ENCODE measurements at regions not wholly inside any gene's neighbourhood (a gene's known extent, or its start where the extent isn't known, plus 50 kb on each side); places are given as distances from the start of the nearest gene placed in this dataset.

DNA sequence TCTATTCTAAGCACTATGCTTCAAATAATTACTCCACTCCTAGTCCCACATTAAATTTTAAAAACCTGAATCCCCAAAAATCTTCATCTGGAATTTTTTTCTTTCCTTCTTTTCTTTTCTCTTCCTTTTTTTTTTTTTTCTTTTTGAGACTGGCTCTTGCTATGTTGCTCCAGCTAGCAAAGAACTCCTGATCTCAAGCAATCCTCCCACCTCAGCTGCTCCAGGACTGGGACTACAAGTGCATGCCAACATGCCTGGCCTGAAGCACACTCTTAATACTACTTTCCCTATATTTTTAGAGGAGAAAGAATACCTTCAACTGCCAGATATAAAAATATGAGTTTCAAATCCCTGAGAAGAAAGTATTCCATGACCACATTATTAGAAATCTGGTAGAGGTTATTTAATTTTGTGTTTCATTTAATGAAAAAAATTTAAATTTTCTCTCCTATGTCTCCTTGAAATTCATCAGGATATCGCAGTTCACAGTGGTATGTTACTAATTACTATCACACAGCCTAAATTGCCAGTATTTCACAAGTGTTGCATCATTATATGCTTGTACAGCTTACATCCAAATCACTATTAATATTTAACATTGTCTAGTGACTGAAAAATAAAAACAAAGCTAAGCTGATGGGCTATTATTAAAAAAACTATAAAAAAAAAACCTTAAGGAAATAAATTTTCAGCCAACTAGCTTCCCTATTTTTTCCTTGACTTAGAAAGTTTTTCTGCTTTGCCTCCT is 227.8 kb downstream of the NAF1 start:
- H3K36me3 ChIP-seq, result no peaks in the 10 kb centered on the region
- intact Hi-C loops (cut with DNase I), result no loop called here
- H3K27ac ChIP-seq, result no peak overlapping the region
- WGBS, 3 donors, result 76 to 83% (median 78%) methylated on average over 1 of the region's 1 CpG
- TF ChIP-seq POLR2A (IDR thresholded peaks at IDR 0.05), result no peak
- no peak for TF ChIP-seq EP300 (IDR thresholded peaks at IDR 0.05)
- no peak for TF ChIP-seq CTCF (IDR thresholded peaks at IDR 0.05)
- H3K4me1 ChIP-seq (ENCODE audit: insufficient read depth), result no peaks in the 10 kb centered on the region
- H3K27me3 ChIP-seq, result no peaks in the 10 kb centered on the region
- no peak overlapping the region for H3K4me3 ChIP-seq
- DNase-seq, result no peak
- H3K9me3 ChIP-seq, result no peaks in the 10 kb centered on the region

GRCh38 chr4:162935214-162935613 is 231.5 kb downstream of the NAF1 start:
- DNase-seq, result no peak
- H3K4me1 ChIP-seq (ENCODE audit: insufficient read depth), result no peaks in the 10 kb centered on the region
- H3K9me3 ChIP-seq, result no peaks in the 10 kb centered on the region
- no peak for TF ChIP-seq POLR2A (IDR thresholded peaks at IDR 0.05)
- TF ChIP-seq EP300 (IDR thresholded peaks at IDR 0.05), result no peak
- no peak for TF ChIP-seq CTCF (IDR thresholded peaks at IDR 0.05)
- no peaks in the 10 kb centered on the region for H3K27me3 ChIP-seq
- no peak overlapping the region for H3K27ac ChIP-seq
- no peak overlapping the region for H3K4me3 ChIP-seq
- H3K36me3 ChIP-seq, result no peaks in the 10 kb centered on the region
- intact Hi-C loops (cut with DNase I), result no loop called here
- 78 to 80% (median 79%) methylated on average over 6 of the region's 6 CpGs for WGBS, 3 donors

- H3K27me3 ChIP-seq, result no peaks in the 10 kb centered on the region
- no peaks in the 10 kb centered on the region for H3K9me3 ChIP-seq
- DNase-seq, result no peak
- WGBS, 3 donors, result 40 to 48% (median 42%) methylated on average over 4 of the region's 4 CpGs
- H3K36me3 ChIP-seq, result no peaks in the 10 kb centered on the region
- H3K4me3 ChIP-seq, result no peak overlapping the region
- H3K4me1 ChIP-seq (ENCODE audit: insufficient read depth), result no peaks in the 10 kb centered on the region
- intact Hi-C loops (cut with DNase I), result no loop called here
- TF ChIP-seq CTCF (IDR thresholded peaks at IDR 0.05), result no peak
- no peak overlapping the region for H3K27ac ChIP-seq
These were observed 235.4 kb downstream of the NAF1 start for GRCh38 chr4:162931286-162931685.

GRCh38 chr4:162921178-162921785 is 245.4 kb downstream of the NAF1 start:
- no peak overlapping the region for H3K27ac ChIP-seq
- no peaks in the 10 kb centered on the region for H3K9me3 ChIP-seq
- H3K27me3 ChIP-seq, result no peaks in the 10 kb centered on the region
- intact Hi-C loops (cut with DNase I), result no loop called here
- WGBS, 3 donors, result 56 to 69% (median 59%) methylated on average over 9 of the region's 9 CpGs
- no peaks in the 10 kb centered on the region for H3K4me1 ChIP-seq (ENCODE audit: insufficient read depth)
- TF ChIP-seq EP300 (IDR thresholded peaks at IDR 0.05) (no peak), POLR2A (IDR thresholded peaks at IDR 0.05) (no peak), CTCF (IDR thresholded peaks at IDR 0.05) (no peak)
- no peak overlapping the region for H3K4me3 ChIP-seq
- no peak for DNase-seq
- no peaks in the 10 kb centered on the region for H3K36me3 ChIP-seq
